Aorta (tissue), 5 donors: ENCODE measurements at regions not wholly inside any gene's neighbourhood (a gene's known extent, or its start where the extent isn't known, plus 50 kb on each side); places are given as distances from the start of the nearest gene placed in this dataset.
"Not testable (repeated sequence)": the region's sequence is repeated elsewhere in the genome, so short reads cannot be mapped to it uniquely, and the experiment has no call there.

Source experiments
- ATAC-seq: fragments of 200-7000 bp; cut with Tn5 transposase; one replicate; pipeline ENCODE4 v1.9.1; 2022; ENCODE audit warnings: moderate library complexity; ENCODE audit not compliant: low FRiP score
- DNase-seq, 2 donors: peaks; one replicate each; pipeline ENCODE4 v3.0.0-alpha.2; 2020
- H3K27ac ChIP-seq, 2 donors: one replicate each; pipeline ENCODE4 v1.5.1; 2013; ENCODE audit warnings: low read length in 2 of 2, mild to moderate bottlenecking in 2 of 2, moderate library complexity in 2 of 2, control low read depth in 1 of 2, inconsistent platforms in 1 of 2, low read depth in 1 of 2
- H3K27me3 ChIP-seq, 2 donors: one replicate each; pipeline ENCODE4 v1.6.1; 2013; ENCODE audit warnings: control low read depth in 1 of 2, low read length in 1 of 2, mild to moderate bottlenecking in 1 of 2, moderate library complexity in 1 of 2; ENCODE audit not compliant: insufficient read depth in 2 of 2, control insufficient read depth in 1 of 2
- H3K36me3 ChIP-seq, 2 donors: one replicate each; pipeline ENCODE4 v1.6.1; 2013; ENCODE audit warnings: control low read depth in 1 of 2, low read length in 1 of 2, mild to moderate bottlenecking in 1 of 2; ENCODE audit not compliant: insufficient read depth in 2 of 2, control insufficient read depth in 1 of 2
- H3K4me1 ChIP-seq, 2 donors: one replicate each; pipeline ENCODE4 v1.6.1; 2013; ENCODE audit warnings: low read length in 2 of 2, control low read depth in 1 of 2, mild to moderate bottlenecking in 1 of 2, moderate library complexity in 1 of 2; ENCODE audit not compliant: insufficient read depth in 2 of 2, control insufficient read depth in 1 of 2
- H3K4me3 ChIP-seq, 2 donors: one replicate each; pipeline ENCODE4 v1.5.1; 2013; ENCODE audit warnings: low read length in 2 of 2, control low read depth in 1 of 2, mild to moderate bottlenecking in 1 of 2
- H3K9me3 ChIP-seq: one replicate; pipeline ENCODE4 v1.6.1; 2013; ENCODE audit warnings: mild to moderate bottlenecking, low read length; ENCODE audit not compliant: control insufficient read depth
- WGBS, 2 donors: extraction: QIAGEN DNeasy Blood & Tissue Kit; methylation state at CpG; one replicate each; pipeline ENCODE4 v1.1.7; 2013; 5-methylcytosine and 5-hydroxymethylcytosine counted together
- intact Hi-C, 2 donors: fragments of 100-400 bp; cut with DNase I; formaldehyde crosslinking; loops; one replicate each; pipeline versions ENCODE4 v1.14.2 to v1.15.0; 2022
- donor health status: healthy with polysubstance abuse.
- donor health status: Bipolar disorder and iron deficiency.
- donor health status: DM: no; HTN: no; CAD: no.
- donor health status: DM: no; HTN: no; CAD: no.
- donor health status: DM: yes; HTN: yes; CAD: no.

GRCh38 chr4:38386005-38386551 lies 277.9 kb upstream of the KLF3 start:
- intact Hi-C loops, result loop anchor here in 1 of 2 donors (2.0 kb wide), 1 partner anchor 19 kb away; no protein-coding TSS in a partner anchor
- no peaks in the 10 kb centered on the region for H3K36me3 ChIP-seq
- H3K4me1 ChIP-seq, result peaks cover 8 to 13% of the 10 kb centered on the region in 2 donors
- H3K27ac ChIP-seq, result no peak overlapping the region
- 13 to 23% methylated on average over 2 of the region's 2 CpGs for WGBS, 2 donors
- ATAC-seq, result no peak
- H3K9me3 ChIP-seq, result no peaks in the 10 kb centered on the region
- no peaks in the 10 kb centered on the region for H3K27me3 ChIP-seq
- H3K4me3 ChIP-seq, result no peak overlapping the region
- DNase-seq, result no peak

- no peak overlapping the region for H3K4me3 ChIP-seq
- H3K36me3 ChIP-seq, result no peaks in the 10 kb centered on the region
- no peaks in the 10 kb centered on the region for H3K27me3 ChIP-seq
- H3K27ac ChIP-seq, result peak overlapping the region in 1 of 2 donors; percentile 68
- H3K9me3 ChIP-seq, result no peaks in the 10 kb centered on the region
- peaks cover 8 to 13% of the 10 kb centered on the region in 2 donors for H3K4me1 ChIP-seq
- 50 to 51% methylated on average over 2 of the region's 2 CpGs for WGBS, 2 donors
- DNase-seq (no peak), ATAC-seq (no peak)
- intact Hi-C loops, result loop anchor here in 1 of 2 donors (2.0 kb wide), 1 partner anchor 20 kb away; no protein-coding TSS in a partner anchor
Observed at GRCh38 chr4:38386654-38387188, 277.3 kb upstream of the KLF3 start.

GRCh38 chr4:38387348-38387747 lies 276.7 kb upstream of the KLF3 start:
- H3K4me3 ChIP-seq, result no peak overlapping the region
- ATAC-seq (peak; percentile 85), DNase-seq (peak in 1 of 2 donors; percentile 87)
- intact Hi-C loops, result loop anchor here in 1 of 2 donors (2.0 kb wide), 1 partner anchor 21 kb away; no protein-coding TSS in a partner anchor
- 5 to 6% methylated on average over 1 of the region's 1 CpG for WGBS, 2 donors
- no peaks in the 10 kb centered on the region for H3K36me3 ChIP-seq
- peak overlapping the region; percentile 57 to 71 for H3K27ac ChIP-seq
- H3K4me1 ChIP-seq, result peaks cover 8 to 13% of the 10 kb centered on the region in 2 donors
- H3K27me3 ChIP-seq, result no peaks in the 10 kb centered on the region
- peaks cover 2% of the 10 kb centered on the region for H3K9me3 ChIP-seq

GRCh38 chr4:38387819-38388218 lies 276.2 kb upstream of the KLF3 start:
- intact Hi-C loops, result loop anchor here in 1 of 2 donors (2.0 kb wide), 1 partner anchor 21 kb away; no protein-coding TSS in a partner anchor
- Histone ChIP-seq H3K4me1 (peaks cover 8 to 13% of the 10 kb centered on the region in 2 donors), H3K9me3 (peaks cover 2% of the 10 kb centered on the region), H3K4me3 (no peak overlapping the region), H3K27me3 (no peaks in the 10 kb centered on the region), H3K36me3 (no peaks in the 10 kb centered on the region), H3K27ac (peak overlapping the region in 1 of 2 donors; percentile 54)
- ATAC-seq (no peak), DNase-seq (no peak)
- WGBS, 2 donors, result 42 to 60% methylated on average over 5 of the region's 5 CpGs

GRCh38 chr4:38388907-38389306 lies 275.1 kb upstream of the KLF3 start:
- H3K9me3 ChIP-seq, H3K4me3 ChIP-seq, ATAC-seq, H3K36me3 ChIP-seq, H3K27ac ChIP-seq, DNase-seq, intact Hi-C loops, H3K27me3 ChIP-seq: not testable (repeated sequence)
- peaks cover 8 to 13% of the 10 kb centered on the region in 2 donors for H3K4me1 ChIP-seq
- WGBS, 2 donors, result 2 to 100% methylated on average over 1 of the region's 1 CpG

- Histone ChIP-seq H3K27ac (no peak overlapping the region), H3K36me3 (no peaks in the 10 kb centered on the region), H3K4me1 (peaks cover 6 to 7% of the 10 kb centered on the region in 2 donors), H3K9me3 (peaks cover 2% of the 10 kb centered on the region), H3K27me3 (no peaks in the 10 kb centered on the region), H3K4me3 (no peak overlapping the region)
- intact Hi-C loops, result no loop called here
- no peak for ATAC-seq
- no peak for DNase-seq
Observed at GRCh38 chr4:38390969-38391545, 272.9 kb upstream of the KLF3 start.

- Histone ChIP-seq H3K36me3 (no peaks in the 10 kb centered on the region), H3K27me3 (no peaks in the 10 kb centered on the region), H3K4me3 (no peak overlapping the region), H3K27ac (no peak overlapping the region), H3K9me3 (peaks cover 2% of the 10 kb centered on the region), H3K4me1 (peaks cover 2 to 6% of the 10 kb centered on the region in 2 donors)
- WGBS, 2 donors, result 95 to 99% methylated on average over 1 of the region's 1 CpG
- ATAC-seq, result no peak
- no peak for DNase-seq
- intact Hi-C loops, result no loop called here
Observed at GRCh38 chr4:38392223-38392855, 271.7 kb upstream of the KLF3 start.

- Histone ChIP-seq H3K4me1 (peaks cover 0 to 4% of the 10 kb centered on the region in 2 donors), H3K27me3 (no peaks in the 10 kb centered on the region)
- intact Hi-C loops, result no loop called here
Observed at GRCh38 chr4:38396091-38396490, 267.9 kb upstream of the KLF3 start.

More at GRCh38 chr4:38396091-38396490, 267.9 kb upstream of the KLF3 start:
- ATAC-seq, result no peak
- Histone ChIP-seq H3K27ac (no peak overlapping the region), H3K9me3 (peaks cover 2% of the 10 kb centered on the region), H3K4me3 (no peak overlapping the region), H3K36me3 (no peaks in the 10 kb centered on the region)
- 96 to 97% methylated on average over 3 of the region's 3 CpGs for WGBS, 2 donors
- no peak for DNase-seq
